ENCODE measurements at regions not wholly inside any gene's neighbourhood (a gene's known extent, or its start where the extent isn't known, plus 50 kb on each side); places are given as distances from the start of the nearest gene placed in this dataset.

DNA sequence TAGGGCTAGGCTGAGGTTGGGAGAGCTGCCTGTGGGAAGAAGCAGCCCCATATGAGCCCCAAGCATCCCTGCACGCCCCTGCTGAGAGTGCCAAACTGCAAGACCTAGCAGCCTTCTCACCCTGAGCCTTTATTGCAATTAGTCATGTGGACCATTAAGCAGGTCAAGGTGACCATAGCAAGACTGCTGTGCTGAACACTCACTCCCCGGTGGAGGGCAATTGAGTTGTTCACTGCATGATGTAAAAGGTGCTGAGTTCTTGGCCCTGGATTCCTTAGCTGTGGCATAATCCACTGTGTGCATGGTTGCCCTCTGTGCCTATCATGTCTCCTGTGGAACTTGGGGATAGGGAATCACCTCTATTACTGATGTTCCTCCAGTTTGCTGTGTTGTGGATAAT is 131.1 kb downstream of the FOXD1 start:
- DNase-seq (ENCODE audit: extremely low read depth in 1 of 11, low read depth in 9 of 11, low spot score in 4 of 11), result no peak

DNA sequence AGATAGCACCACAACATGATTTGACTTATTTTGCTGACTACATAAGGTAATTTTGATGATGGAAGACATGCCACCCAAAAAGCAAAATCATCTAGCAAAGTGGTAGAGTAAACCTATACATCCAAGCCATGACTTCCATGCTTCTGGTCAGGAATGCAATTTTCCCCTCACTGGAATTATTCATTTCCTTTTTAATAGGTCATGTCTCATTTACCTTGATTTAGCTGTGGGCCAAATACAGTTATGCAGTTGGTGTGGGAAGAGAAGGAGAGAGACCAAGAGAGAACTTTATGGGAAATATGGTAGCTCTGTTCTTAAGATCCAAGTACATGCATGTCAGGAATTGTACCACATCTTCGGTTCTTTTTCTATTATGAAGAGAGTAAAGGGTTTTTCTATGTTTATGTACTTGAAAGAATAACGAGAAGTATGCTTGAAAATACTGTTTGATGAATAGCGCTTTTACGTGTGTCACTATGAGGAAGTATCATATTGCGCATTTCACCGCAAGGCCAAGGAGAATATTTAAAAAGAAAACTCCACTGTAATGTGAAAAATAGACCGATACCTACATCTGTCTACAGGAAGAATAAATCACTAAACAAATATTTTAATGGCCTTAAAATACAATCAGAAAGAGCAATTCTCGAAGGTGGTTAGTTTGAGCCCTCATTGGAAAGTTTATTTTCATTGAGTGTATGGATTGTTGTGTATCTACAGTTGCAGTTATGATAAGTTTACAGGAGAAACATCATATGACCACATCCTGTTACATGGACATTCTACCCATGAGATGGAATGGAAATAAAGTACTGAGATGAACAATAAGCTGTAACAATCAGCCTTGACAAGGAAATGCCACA is 134.0 kb downstream of the FOXD1 start:
- DNase-seq (ENCODE audit: extremely low read depth in 1 of 11, low read depth in 9 of 11, low spot score in 4 of 11), result no peak

DNA sequence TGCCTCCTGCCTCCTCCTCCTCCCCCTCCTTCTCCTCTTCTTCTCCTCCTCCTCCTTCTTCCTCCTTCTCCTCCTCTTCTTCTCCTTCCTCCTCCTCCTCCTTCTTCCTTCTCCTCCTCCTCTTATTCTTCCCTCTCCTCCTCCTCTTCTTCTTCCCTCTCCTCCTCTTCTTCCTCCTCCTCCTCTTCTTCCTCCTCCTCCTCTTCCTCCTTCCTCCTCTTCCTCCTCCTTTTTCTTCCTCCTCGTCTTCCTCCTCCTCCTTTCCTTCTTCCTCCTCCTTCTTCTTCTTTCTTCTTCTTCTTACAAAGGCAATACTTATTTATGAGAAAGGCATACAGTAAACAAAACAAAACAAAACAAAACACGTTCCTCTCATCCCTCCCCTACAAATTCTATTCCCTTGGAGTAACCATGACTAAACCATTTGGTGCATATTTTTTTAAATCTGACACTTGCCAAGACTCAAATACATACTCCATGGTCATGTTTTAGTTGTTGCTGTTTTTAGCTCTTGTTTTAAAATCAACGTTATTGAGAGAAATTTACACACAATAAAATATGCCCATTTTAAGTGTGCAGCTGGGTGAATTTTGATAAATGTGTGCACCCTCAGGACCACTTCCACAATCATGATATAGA is 135.6 kb downstream of the FOXD1 start:
- no peak for DNase-seq (ENCODE audit: extremely low read depth in 1 of 11, low read depth in 9 of 11, low spot score in 4 of 11)

DNA sequence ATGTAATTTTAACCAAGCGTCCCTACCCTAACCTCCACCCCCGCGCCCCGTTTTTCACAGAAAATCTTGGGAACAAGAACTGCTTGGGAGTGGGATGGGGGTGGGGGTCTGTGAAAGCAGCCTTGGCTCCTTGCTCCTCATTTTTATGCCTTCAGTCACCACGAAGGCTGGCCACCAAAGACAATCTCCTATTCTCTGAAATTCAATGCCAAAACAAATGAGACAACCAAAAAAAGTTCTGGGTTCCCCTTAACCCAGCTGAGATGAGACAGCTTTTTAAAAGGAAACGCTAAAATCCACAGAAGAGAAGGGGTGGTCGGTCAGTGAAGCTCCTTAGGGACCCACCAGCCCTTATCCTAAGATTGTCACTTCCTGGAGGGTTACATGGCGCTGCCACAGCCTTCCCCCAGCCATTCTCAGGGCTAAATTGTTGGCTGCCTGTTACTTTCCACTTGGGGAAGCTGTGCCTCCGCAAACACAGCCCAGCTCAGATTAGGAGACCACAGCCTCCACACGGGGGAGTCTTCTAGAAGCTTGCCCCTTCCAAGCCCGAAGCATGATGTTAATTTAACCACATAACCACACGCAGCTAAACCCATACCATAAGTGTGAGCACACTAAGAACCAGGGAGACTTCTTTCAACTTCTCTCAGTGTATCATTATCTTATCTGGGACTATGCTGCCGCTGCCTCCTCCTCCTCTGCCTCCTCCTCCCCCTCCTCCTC is 136.3 kb downstream of the FOXD1 start:
- peak in 2 of 11 donors; percentile 46 to 53 for DNase-seq (ENCODE audit: extremely low read depth in 1 of 11, low read depth in 9 of 11, low spot score in 4 of 11)

DNA sequence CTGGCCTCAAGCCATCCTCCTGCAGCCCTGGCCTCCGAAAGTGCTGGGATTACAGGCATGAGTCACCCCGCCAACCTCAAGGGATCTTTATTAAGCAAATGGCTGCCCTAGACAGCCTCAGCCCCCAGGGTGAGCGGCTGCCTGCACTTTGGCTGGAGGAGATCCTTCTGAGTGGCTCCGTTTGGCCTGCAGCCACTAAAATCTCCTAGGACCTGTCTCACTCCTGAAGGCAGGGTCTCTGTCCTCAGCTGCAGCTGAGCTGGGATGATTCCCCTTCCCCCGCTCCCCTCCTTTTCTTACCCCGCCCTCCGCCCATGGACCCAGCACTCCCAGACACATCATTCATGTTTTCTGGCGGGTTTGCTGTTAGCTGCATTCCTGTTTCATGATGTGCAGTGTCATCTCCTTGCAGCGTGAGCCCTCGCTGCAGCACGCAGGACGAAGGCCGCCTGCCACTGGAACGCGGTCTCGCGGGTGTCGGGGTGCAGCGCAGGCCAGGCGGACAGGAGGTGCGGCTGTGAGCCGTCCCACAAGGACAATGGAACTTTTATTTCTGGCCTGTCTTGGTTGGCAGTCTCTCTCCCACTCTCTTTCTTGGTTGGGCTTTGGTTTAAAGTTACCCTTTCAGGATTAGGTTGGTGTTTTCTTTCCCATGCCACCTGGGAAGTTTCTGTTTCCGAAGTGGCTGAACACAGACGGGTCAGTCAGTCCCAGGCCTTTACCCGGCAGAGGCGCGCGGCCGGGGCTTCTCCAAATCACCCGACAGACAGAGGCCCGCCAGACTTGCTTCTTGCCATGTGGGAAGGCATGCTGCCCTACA is 137.1 kb downstream of the FOXD1 start:
- peak in 2 of 11 donors; percentile 54 to 57 for DNase-seq (ENCODE audit: extremely low read depth in 1 of 11, low read depth in 9 of 11, low spot score in 4 of 11)

DNA sequence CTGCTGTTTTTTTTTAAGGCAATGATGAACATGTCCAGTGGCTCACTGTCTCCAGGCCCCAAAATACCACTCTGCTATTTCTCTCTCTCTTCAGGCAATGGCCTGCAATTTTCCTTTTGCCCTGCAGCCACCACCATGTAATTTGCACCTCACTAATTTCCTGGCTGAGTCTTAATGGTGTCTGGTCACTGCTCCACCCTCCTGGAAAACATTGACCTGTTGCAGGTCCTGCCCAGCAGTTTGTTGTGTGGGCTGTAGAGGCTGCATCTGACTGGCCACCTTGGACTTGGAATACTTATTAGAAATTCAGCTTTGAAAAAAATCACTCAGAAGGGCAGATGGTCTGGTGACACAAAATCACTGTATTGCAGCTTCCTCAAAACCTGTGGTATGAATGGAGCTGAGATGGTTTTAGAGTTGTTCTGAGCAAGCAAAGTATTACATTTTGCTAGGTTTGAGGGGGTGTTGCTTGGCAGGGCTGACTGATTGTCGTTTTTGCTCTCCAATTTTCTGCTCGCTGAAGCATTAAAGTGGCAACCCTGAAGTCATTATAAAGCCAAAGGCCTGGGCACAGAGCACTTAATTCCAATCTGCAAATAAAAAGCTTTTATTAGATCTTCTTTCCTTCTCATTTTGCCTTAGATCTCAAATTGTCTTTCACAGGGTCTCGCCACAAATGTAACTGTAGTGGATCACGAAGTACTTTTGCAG is 134.8 kb downstream of the TMEM174 start:
- no peak for DNase-seq (ENCODE audit: extremely low read depth in 1 of 11, low read depth in 9 of 11, low spot score in 4 of 11)

DNA sequence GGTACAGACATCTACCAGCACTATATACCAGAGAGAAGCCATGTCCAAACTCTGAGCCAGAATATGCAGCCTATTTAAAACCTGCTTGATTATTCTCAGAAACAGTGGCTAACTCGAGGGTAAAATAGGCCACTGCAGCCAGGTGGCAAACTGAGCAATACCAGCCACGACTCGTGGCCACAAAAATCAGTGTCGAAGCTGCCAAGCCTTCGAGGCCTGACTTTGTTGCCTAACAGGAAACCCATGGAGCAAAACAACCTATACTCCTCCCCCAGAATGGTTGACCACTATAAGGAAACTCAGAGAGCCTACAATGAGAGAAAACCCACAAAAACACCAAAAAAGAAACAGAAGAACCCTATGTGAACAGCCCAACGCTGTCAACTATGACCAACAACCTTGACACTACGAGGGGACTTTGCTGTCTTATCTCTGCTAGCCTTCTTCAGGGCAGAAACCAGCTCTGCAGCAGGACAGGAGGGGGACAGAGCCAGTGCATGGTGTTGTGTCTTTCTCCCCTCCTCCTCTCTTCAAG is 133.8 kb downstream of the TMEM174 start:
- DNase-seq (ENCODE audit: extremely low read depth in 1 of 11, low read depth in 9 of 11, low spot score in 4 of 11), result no peak

DNA sequence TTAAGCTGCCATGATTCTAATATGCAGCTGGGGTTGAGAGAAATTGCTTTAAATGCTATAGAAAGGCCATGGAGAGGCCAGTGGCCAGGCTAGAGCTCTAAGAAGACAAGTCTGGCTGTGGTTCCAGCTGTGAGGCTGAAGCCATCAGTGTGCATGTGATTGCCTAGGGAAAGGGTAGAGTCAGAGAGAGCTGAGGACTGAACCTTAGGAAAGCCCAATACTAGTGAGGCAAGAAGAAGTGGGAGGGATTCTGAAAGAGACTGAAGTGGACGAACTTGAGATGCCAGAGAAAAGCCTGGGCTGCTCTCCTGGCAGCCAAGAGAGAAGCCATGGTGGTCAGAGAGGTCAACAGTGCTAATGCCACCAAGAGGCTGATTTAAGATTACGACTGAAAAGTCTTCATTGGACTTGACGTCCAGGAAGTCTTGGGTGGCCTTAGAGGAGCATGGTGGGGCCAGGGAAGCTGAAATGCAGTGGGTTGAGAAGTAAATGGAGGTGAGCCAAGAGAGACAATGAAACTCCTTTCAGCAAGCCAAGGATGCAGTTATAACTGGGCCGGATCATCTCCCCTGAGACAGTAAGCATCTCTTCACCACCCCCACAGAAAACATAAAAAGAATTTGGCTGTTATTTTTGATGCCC is 133.2 kb downstream of the TMEM174 start:
- DNase-seq (ENCODE audit: extremely low read depth in 1 of 11, low read depth in 9 of 11, low spot score in 4 of 11), result no peak

DNA sequence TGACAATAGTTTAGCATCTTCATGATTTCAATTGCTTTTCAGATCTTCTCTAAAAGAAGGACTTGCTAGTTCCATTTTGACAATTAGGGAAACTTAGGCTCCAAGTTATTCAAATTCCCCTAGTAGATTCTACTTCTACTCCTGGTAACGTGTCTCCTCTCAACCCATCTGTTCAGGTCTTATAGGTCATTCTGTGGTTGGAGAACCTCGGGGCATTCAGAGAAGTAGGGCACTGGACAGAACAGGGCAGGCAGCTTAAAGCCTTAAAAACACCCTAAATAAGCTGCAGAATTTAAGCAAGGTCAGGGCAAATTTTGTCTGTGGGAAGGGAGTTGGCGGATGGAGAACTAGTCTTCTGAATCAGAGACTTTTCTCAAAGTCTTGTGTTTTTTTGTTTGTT is 132.4 kb downstream of the TMEM174 start:
- no peak for DNase-seq (ENCODE audit: extremely low read depth in 1 of 11, low read depth in 9 of 11, low spot score in 4 of 11)

DNA sequence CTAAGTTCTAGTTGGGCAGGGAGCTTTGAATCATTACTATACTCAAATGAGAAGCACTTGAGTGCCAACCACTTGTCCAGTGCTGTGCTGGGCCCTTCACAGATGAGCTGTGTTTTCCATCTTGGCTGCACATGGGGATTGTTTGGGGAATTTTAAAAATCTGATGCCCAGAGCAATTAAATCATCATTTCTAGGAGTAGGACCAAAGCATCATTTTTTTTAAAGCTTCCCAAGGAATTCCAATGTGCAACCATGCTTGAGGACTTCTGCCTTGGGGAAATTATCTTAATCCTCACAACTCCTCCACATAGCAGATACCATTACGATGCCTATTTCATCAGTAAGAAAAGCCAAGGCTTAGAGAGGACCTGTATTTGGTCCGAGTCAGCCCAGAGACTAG is 131.4 kb downstream of the TMEM174 start:
- DNase-seq (ENCODE audit: extremely low read depth in 1 of 11, low read depth in 9 of 11, low spot score in 4 of 11), result no peak

DNA sequence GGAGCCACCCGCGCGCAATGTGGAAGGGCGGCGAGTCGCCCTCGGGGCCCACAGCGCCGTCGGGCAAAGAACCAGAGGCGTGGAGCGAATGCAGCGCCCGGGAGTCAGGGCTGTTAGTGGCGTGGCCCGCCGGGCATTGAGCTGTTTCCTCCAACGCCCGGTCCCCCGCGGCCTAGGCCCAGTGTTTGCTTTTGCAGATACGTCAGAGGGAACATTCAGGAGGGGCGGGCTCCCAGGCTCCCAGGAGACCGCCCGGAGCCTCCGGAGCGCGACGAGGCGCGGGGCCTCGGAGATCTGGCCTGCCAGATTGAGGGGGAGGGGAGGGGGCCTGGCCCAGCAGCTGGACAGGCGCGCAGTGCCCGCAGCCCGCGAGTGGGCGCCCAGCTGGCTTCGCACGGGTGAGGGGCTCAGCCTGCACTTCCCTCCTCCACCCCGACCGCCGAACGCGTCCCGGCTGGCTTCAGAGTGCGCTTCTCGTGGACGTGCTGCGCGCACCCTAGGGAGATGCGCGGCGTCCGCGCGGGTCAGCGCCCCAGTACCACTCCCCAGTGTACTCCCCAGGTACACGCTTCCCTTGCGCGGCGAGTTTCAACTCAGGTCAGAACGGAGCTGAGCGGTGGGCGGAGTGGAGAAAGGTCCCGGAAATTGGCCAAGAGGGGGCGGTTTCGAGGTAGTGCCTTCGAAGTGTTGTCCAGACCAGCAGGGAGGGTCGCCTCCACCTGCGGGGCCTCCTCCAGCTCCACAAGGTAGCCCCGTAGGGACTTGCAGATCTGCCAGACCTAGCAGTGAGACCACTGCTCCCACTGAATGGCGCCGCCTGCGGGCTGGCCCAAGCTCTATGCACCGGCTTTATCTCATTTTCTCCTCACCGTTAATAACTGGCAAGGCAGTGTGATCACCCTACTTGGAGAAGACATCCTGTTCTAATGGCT is 130.4 kb downstream of the TMEM174 start:
- no peak for DNase-seq (ENCODE audit: extremely low read depth in 1 of 11, low read depth in 9 of 11, low spot score in 4 of 11)

DNA sequence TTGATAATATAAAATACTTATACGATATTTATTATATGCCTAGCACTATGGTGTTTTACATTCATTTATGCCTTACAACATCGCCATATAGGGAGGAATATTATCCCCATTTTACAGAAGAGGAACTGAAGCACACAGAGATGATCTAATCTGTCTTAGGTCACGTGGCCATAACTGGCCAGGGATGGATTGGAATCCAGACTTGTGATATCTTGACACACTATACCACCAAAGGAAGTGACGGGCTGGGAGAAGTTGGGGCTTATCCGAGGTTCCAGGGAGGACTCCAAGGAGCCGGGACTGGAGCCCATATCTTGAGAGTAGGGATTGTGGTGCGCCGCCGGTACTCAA is 129.8 kb downstream of the TMEM174 start:
- DNase-seq (ENCODE audit: extremely low read depth in 1 of 11, low read depth in 9 of 11, low spot score in 4 of 11), result no peak

DNA sequence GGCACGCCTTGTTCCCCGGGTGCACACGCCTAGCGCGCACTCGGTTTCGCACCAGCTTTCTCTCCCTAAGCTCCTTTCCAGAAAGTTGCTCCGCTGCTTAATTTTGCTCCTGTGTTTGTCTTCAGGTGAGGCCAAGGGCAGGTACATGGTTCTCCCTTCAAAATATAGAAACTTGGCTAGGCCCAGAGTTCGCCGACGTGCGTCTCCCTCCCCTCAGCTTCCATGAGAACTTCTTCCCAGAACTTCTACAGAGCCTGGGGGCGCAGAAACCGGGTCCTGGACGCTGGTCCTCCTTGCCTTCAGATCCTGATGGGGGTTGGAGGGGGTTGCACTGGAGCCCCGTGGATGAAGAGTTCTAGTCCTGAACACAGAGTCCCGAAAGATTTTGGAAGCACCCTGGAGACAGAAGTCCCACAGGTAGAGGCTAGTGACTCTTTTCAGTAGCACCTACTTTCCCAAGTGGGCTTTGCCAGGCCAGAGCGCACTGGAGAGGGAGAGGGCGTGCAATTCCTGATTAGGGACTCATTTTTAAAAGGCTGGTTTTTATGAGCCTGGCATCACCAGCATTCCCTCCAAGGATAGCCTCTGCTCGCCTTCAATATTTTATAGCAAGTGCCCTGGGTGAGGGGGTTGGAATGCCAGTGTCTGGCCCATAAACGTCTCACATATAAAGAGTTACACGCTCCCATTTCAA is 128.4 kb downstream of the TMEM174 start:
- DNase-seq (ENCODE audit: extremely low read depth in 1 of 11, low read depth in 9 of 11, low spot score in 4 of 11), result no peak

DNA sequence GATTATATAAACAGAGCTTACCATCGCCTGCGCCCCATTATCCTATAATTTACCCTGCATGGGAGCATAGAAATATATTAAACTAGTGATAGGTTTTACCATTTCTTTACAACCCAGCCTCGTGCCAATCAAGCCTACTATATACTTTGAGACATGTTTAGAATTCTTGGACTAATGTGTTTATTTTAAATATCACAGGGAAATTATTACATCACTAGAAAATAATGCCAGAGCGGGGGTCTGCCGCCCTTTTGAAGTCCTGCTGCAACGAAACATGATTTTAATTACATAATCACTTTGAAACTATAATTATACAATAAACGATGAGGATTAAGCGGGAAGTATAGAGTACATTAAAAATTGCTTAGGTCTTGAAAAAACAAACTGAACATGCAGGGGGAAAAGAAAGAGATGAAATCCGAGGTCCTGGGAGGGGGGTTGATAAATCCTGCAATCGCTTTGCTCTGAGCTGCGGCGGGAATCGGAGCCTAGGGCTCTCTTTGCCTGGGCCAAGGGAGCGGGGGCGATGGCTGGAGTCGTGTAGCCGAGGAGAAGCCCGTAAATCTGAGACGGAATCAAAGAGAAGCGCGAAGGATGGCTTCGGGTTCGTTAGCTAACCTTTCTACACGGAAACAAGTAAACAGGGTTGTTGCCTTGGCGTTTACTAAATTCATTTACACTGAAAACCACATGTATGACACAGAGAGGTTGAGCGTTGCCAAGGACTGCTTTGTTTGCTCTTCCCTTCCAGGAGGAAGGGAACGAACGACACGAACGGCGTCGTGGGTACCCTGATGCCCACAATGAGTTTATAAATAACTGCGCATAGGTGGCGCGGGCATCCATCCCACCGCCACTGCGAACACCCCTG is 127.6 kb downstream of the TMEM174 start:
- DNase-seq (ENCODE audit: extremely low read depth in 1 of 11, low read depth in 9 of 11, low spot score in 4 of 11), result no peak

DNA sequence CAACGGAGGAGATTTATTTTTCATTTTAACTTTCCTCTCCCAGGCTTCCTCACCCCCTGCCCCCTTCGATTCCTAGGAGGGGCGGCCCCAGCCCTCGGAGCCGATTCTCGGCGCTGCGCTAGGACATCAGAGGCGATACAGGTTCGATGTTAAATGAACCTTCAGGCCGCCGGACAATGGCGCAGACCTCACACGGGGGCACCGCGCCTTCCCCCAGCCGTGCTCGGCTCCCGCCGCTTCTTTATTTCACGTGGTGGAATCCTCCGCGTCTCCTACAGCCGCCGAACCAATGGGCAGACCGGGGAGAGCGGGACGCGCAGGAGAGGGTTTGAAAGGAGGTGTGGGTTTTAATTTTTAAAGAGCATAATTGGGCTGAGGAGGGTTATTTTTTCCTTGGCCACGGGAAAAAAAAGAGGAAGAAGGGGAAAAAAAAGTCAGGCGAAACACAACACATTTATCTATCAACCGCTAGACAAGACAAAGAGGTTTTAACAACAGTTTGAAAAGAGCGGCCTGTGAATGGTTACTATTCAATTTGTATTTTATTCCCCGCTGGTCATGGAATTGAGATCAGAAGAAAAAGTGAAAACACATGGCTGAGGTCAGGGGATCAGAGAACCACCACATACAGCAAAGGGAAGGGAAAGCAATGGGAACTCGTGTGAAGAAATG is 126.8 kb downstream of the TMEM174 start:
- DNase-seq (ENCODE audit: extremely low read depth in 1 of 11, low read depth in 9 of 11, low spot score in 4 of 11), result no peak
